Neural progenitor cell (in vitro differentiated cells): ENCODE measurements at regions not wholly inside any gene's neighbourhood (a gene's known extent, or its start where the extent isn't known, plus 50 kb on each side); places are given as distances from the start of the nearest gene placed in this dataset.

Experiments
- EZH2 ChIP-seq: fragments of 200-600 bp; sonication (generic); IDR thresholded peaks from 2 replicates; pipeline ENCODE4 v1.6.1; 2017; ENCODE audit warnings: antibody characterized with exemption, mild to moderate bottlenecking, moderate library complexity
- TF ChIP-seq, protein P1 (sequence below): fragments of 200-600 bp; sonication (generic); IDR thresholded peaks from 2 replicates; pipeline ENCODE4 v1.5.1; 2017; ENCODE audit warnings: antibody characterized with exemption, mild to moderate bottlenecking

DNA sequence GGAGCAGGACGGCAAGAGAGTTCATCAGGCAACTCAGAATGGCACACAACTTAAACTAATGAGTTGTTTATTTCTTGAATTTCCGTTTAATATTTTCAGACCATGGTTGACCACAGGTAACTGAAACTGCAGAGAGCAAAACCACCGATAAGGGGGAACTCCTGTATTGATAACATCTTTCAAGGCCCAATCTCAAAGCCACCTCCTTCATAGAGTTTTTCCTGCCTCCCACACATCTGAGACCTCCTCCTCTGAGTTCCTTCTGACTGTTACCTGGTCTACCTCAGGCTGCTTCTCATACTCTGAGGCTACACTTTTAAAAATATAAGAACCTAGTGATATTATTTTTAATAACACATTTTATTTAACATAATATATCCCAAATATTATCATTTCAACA lies 341.5 kb upstream of the NPVF start:
- TF ChIP-seq EZH2, result no peak
- TF ChIP-seq, protein P1, sequence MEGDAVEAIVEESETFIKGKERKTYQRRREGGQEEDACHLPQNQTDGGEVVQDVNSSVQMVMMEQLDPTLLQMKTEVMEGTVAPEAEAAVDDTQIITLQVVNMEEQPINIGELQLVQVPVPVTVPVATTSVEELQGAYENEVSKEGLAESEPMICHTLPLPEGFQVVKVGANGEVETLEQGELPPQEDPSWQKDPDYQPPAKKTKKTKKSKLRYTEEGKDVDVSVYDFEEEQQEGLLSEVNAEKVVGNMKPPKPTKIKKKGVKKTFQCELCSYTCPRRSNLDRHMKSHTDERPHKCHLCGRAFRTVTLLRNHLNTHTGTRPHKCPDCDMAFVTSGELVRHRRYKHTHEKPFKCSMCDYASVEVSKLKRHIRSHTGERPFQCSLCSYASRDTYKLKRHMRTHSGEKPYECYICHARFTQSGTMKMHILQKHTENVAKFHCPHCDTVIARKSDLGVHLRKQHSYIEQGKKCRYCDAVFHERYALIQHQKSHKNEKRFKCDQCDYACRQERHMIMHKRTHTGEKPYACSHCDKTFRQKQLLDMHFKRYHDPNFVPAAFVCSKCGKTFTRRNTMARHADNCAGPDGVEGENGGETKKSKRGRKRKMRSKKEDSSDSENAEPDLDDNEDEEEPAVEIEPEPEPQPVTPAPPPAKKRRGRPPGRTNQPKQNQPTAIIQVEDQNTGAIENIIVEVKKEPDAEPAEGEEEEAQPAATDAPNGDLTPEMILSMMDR, result no peak
